LNCaP clone FGC (cell line): ENCODE measurements at regions not wholly inside any gene's neighbourhood (a gene's known extent, or its start where the extent isn't known, plus 50 kb on each side); places are given as distances from the start of the nearest gene placed in this dataset.

Experiments used
- DNase-seq: peaks from one replicate; pipeline ENCODE4 v3.0.0-alpha.2; 2011; ENCODE audit warnings: low read depth
- H3K4me3 ChIP-seq: 2 replicates; pipeline ENCODE4 v1.5.1; 2011; ENCODE audit warnings: mild to moderate bottlenecking, low read depth, low read length, control low read depth
- TF ChIP-seq, protein P1 (sequence below): IDR thresholded peaks from 2 replicates; pipeline ENCODE4 v1.5.1; 2012; ENCODE audit warnings: mild to moderate bottlenecking; ENCODE audit not compliant: control insufficient read depth, insufficient read depth; ENCODE audit errors: extremely low read depth

DNA sequence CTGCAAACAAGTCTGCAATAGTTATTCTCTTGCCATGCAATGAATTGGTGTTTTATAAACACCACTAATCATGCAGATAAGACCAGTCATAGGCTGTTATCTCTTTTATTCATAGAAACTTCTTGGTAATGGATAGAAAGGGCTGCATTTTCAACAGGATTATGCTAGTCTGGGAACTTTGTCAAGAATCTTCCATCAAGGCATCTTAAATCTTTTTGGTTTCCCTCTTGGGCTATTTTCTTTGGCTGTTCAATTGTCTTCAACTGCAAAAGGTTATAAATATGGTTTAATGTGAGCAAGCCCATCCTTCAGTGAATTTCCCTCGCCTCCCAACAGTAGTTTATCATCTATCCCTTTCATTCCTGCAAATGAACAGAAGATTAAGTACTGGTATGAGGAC is 59.0 kb upstream of the MINAR1 start:
- DNase-seq, result no peak
- TF ChIP-seq, protein P1, sequence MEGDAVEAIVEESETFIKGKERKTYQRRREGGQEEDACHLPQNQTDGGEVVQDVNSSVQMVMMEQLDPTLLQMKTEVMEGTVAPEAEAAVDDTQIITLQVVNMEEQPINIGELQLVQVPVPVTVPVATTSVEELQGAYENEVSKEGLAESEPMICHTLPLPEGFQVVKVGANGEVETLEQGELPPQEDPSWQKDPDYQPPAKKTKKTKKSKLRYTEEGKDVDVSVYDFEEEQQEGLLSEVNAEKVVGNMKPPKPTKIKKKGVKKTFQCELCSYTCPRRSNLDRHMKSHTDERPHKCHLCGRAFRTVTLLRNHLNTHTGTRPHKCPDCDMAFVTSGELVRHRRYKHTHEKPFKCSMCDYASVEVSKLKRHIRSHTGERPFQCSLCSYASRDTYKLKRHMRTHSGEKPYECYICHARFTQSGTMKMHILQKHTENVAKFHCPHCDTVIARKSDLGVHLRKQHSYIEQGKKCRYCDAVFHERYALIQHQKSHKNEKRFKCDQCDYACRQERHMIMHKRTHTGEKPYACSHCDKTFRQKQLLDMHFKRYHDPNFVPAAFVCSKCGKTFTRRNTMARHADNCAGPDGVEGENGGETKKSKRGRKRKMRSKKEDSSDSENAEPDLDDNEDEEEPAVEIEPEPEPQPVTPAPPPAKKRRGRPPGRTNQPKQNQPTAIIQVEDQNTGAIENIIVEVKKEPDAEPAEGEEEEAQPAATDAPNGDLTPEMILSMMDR, result no peak
- H3K4me3 ChIP-seq, result no peak overlapping the region

DNA sequence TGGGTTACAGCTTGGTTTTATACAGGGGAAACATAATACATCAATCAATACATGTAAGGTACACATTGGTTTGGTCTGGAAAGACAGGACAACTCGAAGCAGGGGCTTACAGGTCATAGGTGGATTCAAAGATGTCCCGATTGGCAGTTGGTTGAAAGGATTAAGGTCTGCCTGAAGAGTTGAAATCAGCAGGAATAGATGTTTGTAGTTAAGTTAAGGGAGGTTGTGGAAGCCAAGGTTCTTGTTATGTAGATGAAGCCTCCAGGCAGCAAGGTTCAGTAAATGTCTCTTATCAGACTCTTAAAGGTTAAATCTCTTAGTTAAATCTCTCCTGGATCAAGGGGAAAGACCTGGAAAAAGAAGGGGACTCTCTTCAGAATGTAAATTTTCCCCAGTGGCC is 58.4 kb upstream of the MINAR1 start:
- no peak for DNase-seq
- TF ChIP-seq, protein P1, result no peak
- no peak overlapping the region for H3K4me3 ChIP-seq

DNA sequence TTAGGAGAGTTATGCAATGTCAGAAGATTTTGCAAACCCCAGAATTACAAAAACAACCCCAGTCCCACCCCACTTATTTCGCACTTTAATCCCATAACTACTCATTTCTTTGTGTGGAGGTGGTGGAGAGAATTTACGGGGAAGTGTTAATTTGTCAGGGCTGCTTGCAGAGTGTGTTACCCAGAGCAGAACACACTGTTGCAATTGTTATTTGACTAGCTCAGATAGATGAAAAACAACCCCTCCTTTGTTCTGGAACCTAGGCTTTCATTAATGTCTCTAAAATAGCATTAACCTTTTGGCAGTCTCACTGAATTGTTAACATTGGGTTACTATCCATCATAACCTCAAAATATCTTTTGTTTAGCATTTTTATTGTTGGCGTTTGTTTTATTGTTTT is 55.8 kb upstream of the MINAR1 start:
- TF ChIP-seq, protein P1, result no peak
- no peak for DNase-seq

DNA sequence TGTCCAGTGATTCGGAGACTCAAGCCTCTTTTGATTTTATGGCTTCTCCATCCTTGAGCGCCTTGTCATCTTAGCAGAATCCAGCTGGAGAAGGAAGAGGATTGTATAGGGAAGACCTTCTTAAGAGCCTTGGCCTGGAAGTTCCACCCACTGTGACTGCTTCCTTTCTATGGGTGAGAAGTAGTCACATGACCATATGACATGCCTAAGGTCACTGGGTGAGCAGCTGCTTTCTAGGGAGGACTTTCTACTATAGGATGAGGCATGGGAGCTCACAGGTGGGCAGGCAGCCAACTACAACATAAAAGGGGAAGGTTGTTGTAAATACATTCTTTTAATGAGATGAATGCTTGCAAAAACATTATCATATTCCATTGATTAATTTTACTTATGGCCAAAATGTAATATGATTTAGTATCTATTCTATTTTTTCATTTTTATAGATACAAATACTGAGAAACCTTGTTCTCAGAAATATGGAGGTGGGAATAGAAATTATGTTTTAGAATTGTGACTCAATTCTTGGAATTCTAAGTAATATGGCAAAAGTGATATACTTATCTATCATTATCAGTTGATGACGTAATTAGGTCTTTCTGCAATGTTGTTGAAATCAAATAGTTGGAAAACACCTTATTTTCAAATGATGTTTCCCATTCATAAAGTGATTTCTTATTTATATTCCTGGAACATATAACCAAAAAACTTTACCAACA is 53.6 kb upstream of the MINAR1 start:
- H3K4me3 ChIP-seq, result no peak overlapping the region
- TF ChIP-seq, protein P1, result no peak
- DNase-seq, result no peak

More for the DNA sequence above, 55.8 kb upstream of the MINAR1 start:
- H3K4me3 ChIP-seq, result no peak overlapping the region

DNA sequence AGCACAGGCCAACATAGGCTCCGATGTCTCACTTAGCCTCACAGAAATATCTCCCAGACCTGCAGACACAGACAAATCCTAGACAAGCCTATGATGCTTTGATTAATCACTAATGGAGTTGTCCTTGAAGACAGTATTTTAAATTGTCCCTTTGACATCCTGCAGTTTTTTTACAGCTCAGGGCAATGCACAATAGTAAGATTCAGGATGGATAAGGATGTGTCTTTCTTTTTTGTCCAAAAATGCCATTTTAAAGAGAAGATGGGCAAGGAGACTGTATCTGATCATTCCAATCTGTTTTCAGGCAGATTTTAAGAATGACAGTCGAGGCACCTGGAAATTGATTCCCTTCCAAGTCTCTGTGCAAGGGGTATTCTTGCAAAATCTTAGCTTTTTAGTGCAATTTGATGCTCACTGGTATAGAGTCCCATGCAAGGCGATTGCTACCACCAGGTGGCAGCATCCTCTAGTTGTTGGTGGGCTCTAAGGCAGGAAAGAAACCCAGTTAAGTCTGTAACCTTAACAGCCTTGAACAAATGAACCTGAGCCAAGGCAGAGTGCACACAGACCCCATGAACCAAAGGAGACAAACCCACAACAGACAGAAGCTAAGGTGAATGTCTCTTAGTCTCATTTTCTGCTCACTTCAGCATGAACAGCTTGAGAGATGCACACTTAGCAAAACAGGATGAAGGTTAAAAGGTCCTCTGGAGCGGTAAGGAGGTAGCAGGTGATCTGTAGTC is 51.2 kb upstream of the MINAR1 start:
- TF ChIP-seq, protein P1, result peak; percentile 91
- peak; percentile 25 for DNase-seq
- no peak overlapping the region for H3K4me3 ChIP-seq

DNA sequence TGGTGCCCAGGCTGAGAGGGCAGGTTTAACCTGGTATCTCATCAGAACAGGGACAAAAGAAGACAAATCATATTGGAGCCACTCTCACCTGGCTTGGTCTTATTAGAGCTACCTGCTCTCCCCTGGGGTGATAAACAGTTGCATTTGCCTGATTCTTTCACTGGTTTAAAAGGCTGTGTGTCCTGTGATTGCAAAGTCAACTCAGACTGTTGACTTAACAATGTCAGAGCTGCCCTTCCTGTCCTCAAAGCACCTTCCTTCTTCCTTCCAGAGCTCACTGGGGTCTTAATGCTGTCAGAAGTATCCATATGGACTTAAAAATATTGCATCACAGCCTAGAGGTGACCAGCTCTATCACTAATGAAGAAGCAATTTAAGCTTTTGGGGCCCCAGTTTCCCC is 50.5 kb upstream of the MINAR1 start:
- H3K4me3 ChIP-seq, result no peak overlapping the region
- TF ChIP-seq, protein P1, result no peak
- no peak for DNase-seq
